ENCODE measurements at regions not wholly inside any gene's neighbourhood (a gene's known extent, or its start where the extent isn't known, plus 50 kb on each side); places are given as distances from the start of the nearest gene placed in this dataset.
"Not testable (repeated sequence)": the region's sequence is repeated elsewhere in the genome, so short reads cannot be mapped to it uniquely, and the experiment has no call there.

- not testable (repeated sequence) for TF ChIP-seq CTCF (conservative IDR thresholded peaks at IDR 0.05; ENCODE audit: low read depth, low read length); POLR2A (IDR thresholded peaks at IDR 0.05; ENCODE audit: low read depth, low read length); RCOR1 (IDR thresholded peaks at IDR 0.05; ENCODE audit: insufficient replicate concordance, low read length); RAD21 (IDR thresholded peaks at IDR 0.05; ENCODE audit: low read length); ELK1 (IDR thresholded peaks at IDR 0.05; ENCODE audit: borderline replicate concordance, low read depth, low read length); MAFK (IDR thresholded peaks at IDR 0.05; ENCODE audit: low read depth, low read length); CEBPB (IDR thresholded peaks at IDR 0.05; ENCODE audit: low read depth, low read length); SMC3 (IDR thresholded peaks at IDR 0.05; ENCODE audit: low read depth, low read length); FOS (IDR thresholded peaks at IDR 0.05; ENCODE audit: low read depth, low read length); USF2 (IDR thresholded peaks at IDR 0.05; ENCODE audit: low read depth, low read length); CHD1 (IDR thresholded peaks at IDR 0.05; ENCODE audit: low read depth, low read length); MXI1 (IDR thresholded peaks at IDR 0.05; ENCODE audit: borderline replicate concordance, low read depth, low read length)
These were observed 243.4 kb upstream of the PROK2 start for GRCh38 chr3:72028307-72028706.

Measured in IMR-90 (cell line).